Stimulated activated effector memory CD8-positive, alpha-beta T cell treated with anti-CD3 and anti-CD28 coated beads, Interleukin-12 subunit alpha, Interleukin-12 subunit beta, amount 100 ng/mL, for 72 hours (primary cell): ENCODE measurements at regions not wholly inside any gene's neighbourhood (a gene's known extent, or its start where the extent isn't known, plus 50 kb on each side); places are given as distances from the start of the nearest gene placed in this dataset.
"Not testable (repeated sequence)": the region's sequence is repeated elsewhere in the genome, so short reads cannot be mapped to it uniquely, and the experiment has no call there.

Experiments
- ATAC-seq: fragments of 150-1000 bp; cut with Tn5 transposase; 2 replicates; pipeline ENCODE4 v1.10.0; 2021
- DNase-seq, 2 donors: peaks; one replicate each; pipeline ENCODE4 v3.0.0; 2021 to 2022; ENCODE audit warnings: low spot score in 2 of 2
- H3K27ac Mint-ChIP-seq: one replicate; pipeline ENCODE4 v1.8.0; 2022; ENCODE audit warnings: mild to moderate bottlenecking, mixed read lengths
- H3K36me3 Mint-ChIP-seq: one replicate; pipeline ENCODE4 v1.8.0; 2022; ENCODE audit warnings: mild to moderate bottlenecking, mixed read lengths
- H3K4me1 Mint-ChIP-seq: one replicate; pipeline ENCODE4 v1.8.0; 2022; ENCODE audit warnings: mixed read lengths
- H3K4me3 Mint-ChIP-seq: one replicate; pipeline ENCODE4 v1.8.0; 2022; ENCODE audit warnings: mild to moderate bottlenecking, mixed read lengths
- H3K9me3 Mint-ChIP-seq: one replicate; pipeline ENCODE4 v1.8.0; 2022; ENCODE audit warnings: mixed read lengths

DNA sequence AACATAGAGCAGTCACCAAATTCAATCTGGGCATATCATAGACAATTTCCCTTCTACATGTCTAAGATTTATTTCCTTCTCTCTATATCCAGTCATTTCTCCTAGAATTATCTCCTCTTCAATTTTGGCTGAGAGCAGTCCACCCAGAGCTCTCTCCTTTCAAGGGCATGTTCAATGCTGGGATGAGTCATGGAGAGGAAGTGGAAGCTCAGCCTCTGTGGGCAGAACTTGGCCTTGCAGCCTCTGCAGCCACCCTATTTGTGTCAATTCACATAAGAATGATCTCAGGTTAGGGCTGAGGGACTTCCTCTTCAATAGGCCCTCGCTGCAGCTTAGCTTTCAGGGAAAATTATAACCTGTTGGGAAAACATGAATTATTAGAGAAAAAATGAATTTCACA, 560.8 kb downstream of the POM121L12 start:
- Mint-ChIP-seq H3K36me3 (no peaks in the 10 kb centered on the region), H3K4me3 (no peak overlapping the region), H3K4me1 (no peaks in the 10 kb centered on the region), H3K27ac (no peak overlapping the region), H3K9me3 (peaks cover 37% of the 10 kb centered on the region)
- ATAC-seq (no peak), DNase-seq (no peak)

DNA sequence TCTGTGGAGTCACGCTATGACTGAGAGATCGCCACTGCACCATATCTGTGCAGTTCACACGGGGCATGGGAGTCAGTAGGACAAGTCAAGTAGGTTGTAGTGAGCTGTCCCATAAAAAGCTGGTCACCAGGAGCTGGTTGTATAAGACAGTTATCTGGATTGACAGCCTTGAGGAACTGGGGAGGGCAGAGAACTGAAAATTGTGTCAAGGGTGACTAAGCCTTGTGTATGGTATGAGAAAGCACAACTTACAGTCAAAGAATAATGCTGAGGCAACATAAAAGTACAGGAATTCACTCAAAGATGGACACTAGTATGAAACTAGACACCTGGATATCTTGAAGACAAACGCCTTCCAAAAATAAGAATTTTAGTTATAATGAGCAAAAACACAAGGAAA, 564.9 kb downstream of the POM121L12 start:
- Mint-ChIP-seq H3K4me1 (no peaks in the 10 kb centered on the region), H3K36me3 (no peaks in the 10 kb centered on the region), H3K27ac (no peak overlapping the region), H3K4me3 (no peak overlapping the region), H3K9me3 (peaks cover 37% of the 10 kb centered on the region)
- DNase-seq = no peak
- no peak for ATAC-seq

DNA sequence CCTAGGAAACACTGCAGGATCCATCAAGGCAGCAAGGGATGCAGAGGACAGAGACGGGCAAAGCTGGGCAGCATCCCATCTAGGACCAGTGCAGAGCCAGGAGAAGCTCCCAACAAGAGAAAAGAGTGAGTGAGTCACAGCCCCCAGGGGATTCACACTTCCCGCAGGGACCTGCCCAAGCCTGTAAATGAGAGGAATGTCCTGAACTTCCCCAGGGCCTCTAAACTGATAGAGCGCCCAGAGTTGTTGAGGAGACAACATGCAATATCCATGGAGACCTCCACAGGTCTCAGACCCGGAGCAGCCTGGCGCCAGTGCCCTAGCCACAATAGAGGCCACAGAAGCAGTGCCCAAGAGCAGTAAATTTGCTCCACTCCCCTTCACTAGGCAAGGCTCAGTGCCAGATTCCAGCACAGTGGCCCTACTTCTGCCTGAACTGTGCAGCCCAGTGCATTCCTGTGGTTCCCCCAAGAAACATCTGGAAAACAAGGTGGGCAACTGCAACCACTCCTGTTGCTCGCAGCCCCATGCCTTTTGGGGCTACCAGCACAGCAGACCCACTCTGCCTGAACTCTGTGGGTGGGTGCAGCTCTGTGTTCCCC, 567.5 kb downstream of the POM121L12 start:
- Mint-ChIP-seq H3K36me3 (no peaks in the 10 kb centered on the region), H3K27ac (no peak overlapping the region), H3K4me1 (no peaks in the 10 kb centered on the region), H3K4me3 (no peak overlapping the region), H3K9me3 (peaks cover 34% of the 10 kb centered on the region)
- DNase-seq (no peak), ATAC-seq (peak; percentile 21)

DNA sequence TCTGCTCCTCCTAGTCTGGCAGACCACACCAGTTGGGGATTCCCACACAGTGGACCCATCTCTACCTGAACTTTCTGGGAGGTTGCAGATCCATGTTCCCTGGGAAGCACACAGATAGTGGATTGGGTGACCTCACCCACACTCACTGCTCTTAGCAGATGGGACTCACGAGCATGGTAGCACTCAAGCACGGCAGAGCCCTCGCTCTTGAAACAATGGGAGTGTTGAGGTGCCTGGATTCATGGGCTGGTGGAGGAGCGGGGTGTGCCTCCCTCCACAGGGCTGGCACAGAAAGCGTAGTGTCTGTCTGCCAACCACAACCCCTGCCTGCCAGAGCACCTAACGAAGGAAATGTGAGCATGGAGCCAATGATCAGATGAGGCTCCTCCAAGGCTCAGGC, 568.0 kb downstream of the POM121L12 start:
- H3K4me3 Mint-ChIP-seq = no peak overlapping the region
- ATAC-seq (no peak), DNase-seq (no peak)
- H3K36me3 Mint-ChIP-seq = no peaks in the 10 kb centered on the region
- no peak overlapping the region for H3K27ac Mint-ChIP-seq
- H3K9me3 Mint-ChIP-seq = peaks cover 31% of the 10 kb centered on the region
- no peaks in the 10 kb centered on the region for H3K4me1 Mint-ChIP-seq

DNA sequence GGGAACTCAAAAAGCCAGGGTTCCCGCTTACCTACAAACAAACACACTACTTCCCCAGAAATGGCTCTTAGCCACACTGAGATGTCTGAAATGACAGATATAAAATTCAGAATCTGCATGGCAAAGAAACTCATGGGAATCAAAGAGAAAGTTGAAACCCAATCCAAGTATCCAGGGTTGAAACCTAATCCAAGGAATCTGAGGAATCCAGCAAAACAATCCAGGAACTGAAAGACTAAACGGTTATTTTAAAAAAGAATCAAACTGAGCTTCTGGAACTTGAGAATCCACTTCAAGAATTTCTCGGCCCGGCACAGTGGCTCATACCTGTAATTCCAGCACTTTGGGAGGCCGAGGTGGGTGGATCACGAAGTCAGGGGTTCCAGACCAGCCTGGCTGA, 568.8 kb downstream of the POM121L12 start:
- ATAC-seq (no peak), DNase-seq (no peak)
- Mint-ChIP-seq H3K27ac (no peak overlapping the region), H3K9me3 (peaks cover 34% of the 10 kb centered on the region), H3K36me3 (no peaks in the 10 kb centered on the region), H3K4me3 (no peak overlapping the region), H3K4me1 (no peaks in the 10 kb centered on the region)

DNA sequence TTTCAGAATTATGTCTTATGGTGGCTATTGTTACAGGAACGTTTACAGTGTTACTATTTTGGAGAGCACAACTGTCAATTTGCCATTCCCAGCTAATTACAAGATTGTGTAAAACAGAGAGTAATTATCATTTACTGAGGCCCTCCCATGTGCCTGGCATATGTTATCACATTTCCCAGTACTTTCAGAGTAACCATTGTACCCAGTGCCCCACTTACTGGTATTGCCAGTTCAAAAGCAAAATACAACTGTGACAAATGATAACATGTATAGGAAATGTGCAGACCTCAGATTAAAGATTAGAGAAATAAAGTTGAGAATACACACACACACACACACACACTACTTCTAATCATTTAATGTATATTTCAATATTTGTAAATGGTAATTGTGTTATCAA, 572.5 kb downstream of the POM121L12 start:
- DNase-seq (no peak), ATAC-seq (no peak)
- Mint-ChIP-seq H3K9me3 (peaks cover 20% of the 10 kb centered on the region), H3K27ac (no peak overlapping the region), H3K36me3 (no peaks in the 10 kb centered on the region), H3K4me3 (no peak overlapping the region), H3K4me1 (no peaks in the 10 kb centered on the region)

DNA sequence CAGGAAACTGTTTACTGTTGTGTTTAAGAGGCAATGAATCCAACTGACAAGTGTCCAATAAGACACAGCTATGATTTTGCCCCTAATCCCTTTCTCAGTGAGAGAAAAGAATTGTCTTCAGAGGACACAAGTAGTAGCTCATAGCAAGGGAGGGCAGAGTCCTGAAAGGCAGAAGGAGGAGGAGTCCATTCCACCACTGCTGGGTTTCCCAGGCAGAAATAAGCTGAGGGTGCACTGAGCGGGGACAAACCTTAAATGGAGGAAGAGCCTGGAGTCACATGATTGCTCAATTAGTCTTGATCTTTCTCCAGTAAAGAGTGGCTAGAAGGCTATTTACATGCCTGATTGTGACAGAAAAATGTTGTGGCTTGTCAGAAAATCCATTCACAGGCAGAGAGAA, 573.8 kb downstream of the POM121L12 start:
- Mint-ChIP-seq H3K4me3 (no peak overlapping the region), H3K27ac (no peak overlapping the region), H3K4me1 (no peaks in the 10 kb centered on the region), H3K9me3 (peaks cover 23% of the 10 kb centered on the region), H3K36me3 (no peaks in the 10 kb centered on the region)
- ATAC-seq (no peak), DNase-seq (no peak)

DNA sequence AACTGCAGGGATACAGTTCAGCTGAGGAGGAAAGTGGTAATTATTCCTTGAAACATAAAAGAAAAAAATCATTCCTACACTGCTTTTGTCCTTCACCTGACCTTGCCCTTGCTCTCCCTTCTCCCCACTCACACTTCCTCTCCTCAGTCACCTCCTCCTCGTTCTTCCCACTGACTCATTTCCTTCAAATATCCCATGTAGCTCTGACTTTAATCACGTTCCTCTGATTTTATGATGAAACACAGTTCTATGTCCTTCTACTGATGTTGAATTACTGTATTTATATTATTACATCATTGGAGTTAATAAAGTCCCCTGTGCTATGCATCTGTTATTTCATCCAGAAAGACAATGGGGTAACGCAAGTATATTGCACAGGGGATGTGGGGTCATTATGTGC, 575.6 kb downstream of the POM121L12 start:
- Mint-ChIP-seq H3K9me3 (peaks cover 21% of the 10 kb centered on the region), H3K27ac (no peak overlapping the region), H3K36me3 (no peaks in the 10 kb centered on the region), H3K4me3 (no peak overlapping the region), H3K4me1 (no peaks in the 10 kb centered on the region)
- DNase-seq = no peak
- ATAC-seq = no peak

DNA sequence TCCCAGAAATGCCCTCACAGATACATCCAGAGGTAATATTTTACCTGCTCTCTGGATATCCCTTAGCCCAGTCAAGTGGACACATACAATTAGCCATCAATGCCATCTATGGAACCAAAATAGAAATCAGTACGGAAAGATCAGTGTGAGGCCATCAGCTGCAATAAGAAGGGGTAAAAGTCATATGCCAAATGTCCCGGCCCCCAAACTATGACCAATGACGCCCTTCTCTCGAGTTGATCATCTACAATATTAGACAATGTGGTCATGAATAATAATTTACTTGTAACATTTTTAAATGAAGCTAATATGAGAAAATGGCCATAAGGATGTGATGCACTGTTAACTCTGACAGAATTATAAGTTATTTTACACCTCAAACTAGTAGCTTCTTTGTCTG, 588.9 kb downstream of the POM121L12 start:
- Mint-ChIP-seq H3K4me3 (no peak overlapping the region), H3K9me3 (peaks cover 33% of the 10 kb centered on the region), H3K27ac (no peak overlapping the region), H3K4me1 (no peaks in the 10 kb centered on the region), H3K36me3 (no peaks in the 10 kb centered on the region)
- no peak for DNase-seq
- no peak for ATAC-seq

DNA sequence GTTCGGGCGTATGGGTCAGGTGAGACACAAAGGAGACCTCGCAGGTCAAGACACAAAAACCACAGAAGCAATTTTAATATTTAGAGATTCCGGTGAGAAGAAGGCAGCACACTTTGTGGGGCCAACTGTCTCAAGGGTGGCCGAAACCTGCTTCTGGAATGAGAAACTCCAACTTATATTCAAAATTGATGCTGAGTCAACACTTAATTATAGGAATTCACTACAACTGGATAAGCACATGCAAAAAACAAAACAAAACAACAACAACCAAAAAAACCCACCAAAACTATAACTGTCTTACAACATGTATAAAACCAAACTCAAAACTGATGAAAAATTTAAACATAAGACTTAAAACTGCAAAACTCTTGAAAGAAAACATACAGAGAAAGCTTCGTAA, 593.3 kb downstream of the POM121L12 start:
- ATAC-seq (no peak), DNase-seq (no peak)
- Mint-ChIP-seq H3K9me3 (peaks cover 25% of the 10 kb centered on the region), H3K4me3 (no peak overlapping the region), H3K4me1 (no peaks in the 10 kb centered on the region), H3K36me3 (no peaks in the 10 kb centered on the region), H3K27ac (no peak overlapping the region)

DNA sequence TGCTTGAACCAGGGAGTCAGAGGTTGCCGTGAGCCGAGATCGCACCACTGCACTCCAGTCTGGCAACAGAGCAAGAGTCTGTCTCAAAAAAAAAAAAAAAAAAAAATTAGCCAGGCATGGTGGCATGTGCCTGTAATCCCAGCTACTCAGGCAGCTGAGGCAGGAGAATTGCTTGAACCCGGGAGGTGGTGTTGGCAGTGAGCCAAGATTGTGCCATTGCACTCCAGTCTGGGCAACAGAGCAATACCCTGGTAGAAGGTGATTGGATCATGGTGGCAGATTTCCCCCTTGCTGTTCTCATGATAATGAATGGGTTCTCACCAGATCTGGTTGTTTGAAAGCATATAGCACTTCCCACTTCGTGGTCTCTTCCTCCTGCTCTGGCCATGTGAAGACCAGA, 599.8 kb downstream of the POM121L12 start:
- ATAC-seq, H3K4me3 Mint-ChIP-seq, H3K4me1 Mint-ChIP-seq, DNase-seq, H3K27ac Mint-ChIP-seq, H3K36me3 Mint-ChIP-seq: not testable (repeated sequence)
- H3K9me3 Mint-ChIP-seq = peaks cover 13% of the 10 kb centered on the region

DNA sequence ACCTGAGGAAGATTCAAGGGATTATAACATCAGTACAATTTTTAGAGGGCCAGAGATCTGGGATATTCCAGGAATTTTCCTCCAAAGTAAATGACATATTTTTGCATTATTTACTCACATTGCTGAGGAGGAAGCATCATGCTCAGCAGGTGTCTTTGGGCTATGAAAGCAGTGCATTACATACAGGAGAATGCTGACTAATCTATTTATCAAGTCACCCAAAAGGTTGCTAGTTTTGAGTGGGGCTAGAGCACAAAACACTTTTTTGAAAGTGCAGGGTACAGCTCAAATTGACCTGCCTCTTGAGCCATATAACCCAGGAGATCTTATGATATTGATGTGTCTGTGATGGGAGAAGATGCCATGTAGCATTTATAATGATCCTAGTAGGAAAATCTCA, 603.1 kb downstream of the POM121L12 start:
- no peaks in the 10 kb centered on the region for H3K36me3 Mint-ChIP-seq
- DNase-seq = no peak
- H3K27ac Mint-ChIP-seq = no peak overlapping the region
- H3K4me3 Mint-ChIP-seq = no peak overlapping the region
- ATAC-seq = no peak
- H3K9me3 Mint-ChIP-seq = peaks cover 10% of the 10 kb centered on the region
- no peaks in the 10 kb centered on the region for H3K4me1 Mint-ChIP-seq

DNA sequence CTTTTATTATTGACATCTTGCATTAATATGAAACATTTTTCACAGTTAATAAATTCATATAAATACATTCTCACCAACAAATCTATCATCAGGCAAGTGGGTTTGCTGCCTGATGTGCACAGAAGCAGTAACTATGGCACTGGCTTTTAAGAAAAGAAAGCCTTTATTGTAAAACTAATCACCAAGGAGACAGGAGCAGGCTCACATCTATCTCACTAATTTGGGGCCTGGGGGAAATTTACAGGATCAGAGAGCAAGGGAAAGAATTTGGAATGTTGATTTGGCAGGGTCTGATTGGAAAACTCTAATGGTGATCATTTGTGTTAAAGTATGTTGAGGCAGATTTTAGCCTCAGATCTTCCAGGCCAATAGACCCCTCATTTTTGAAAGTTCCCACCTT, 605.7 kb downstream of the POM121L12 start:
- Mint-ChIP-seq H3K27ac (no peak overlapping the region), H3K4me1 (no peaks in the 10 kb centered on the region), H3K36me3 (no peaks in the 10 kb centered on the region)

DNA sequence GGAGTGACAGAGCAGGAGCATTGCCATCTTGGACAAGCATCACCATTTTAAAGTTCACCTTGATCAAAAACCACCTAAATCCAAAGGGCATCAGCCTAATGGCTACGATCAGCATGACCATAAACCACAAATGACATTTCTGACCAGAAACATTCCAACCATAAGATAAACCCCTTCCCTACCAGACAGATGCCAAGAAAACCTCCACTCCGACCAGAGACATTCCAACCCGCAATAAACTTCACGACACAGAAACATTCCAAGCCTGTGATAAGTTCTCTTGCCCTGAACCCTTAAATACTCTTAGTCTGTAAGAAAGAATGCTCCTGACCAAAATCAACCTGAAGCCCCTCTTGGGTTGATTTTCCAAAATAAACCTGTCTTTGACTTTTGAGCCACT, 606.9 kb downstream of the POM121L12 start:
- DNase-seq (no peak), ATAC-seq (no peak)
- Mint-ChIP-seq H3K4me3 (no peak overlapping the region), H3K4me1 (no peaks in the 10 kb centered on the region), H3K27ac (no peak overlapping the region), H3K36me3 (no peaks in the 10 kb centered on the region), H3K9me3 (peaks cover 13% of the 10 kb centered on the region)

More for the DNA sequence above, 605.7 kb downstream of the POM121L12 start:
- no peak for DNase-seq
- H3K4me3 Mint-ChIP-seq = no peak overlapping the region
- ATAC-seq = no peak
- H3K9me3 Mint-ChIP-seq = peaks cover 9% of the 10 kb centered on the region

DNA sequence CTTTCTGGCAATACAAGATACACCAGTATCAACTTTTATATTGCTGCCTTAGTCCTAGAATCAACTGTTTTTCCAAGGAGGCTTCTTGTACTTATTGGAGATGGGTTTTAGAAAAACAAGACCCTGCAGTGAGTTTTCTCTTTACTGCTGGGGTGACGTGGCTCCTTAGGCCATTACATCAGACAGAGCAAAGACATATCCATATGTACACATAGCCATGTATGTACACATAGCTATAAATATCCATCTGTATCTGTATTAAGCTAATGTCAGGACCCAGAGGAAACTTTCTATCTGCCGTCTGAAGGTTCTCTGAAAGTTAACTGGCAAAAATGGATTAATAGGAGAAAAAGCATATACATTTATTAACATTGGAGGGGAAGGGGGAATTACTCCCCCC, 607.4 kb downstream of the POM121L12 start:
- Mint-ChIP-seq H3K4me3 (no peak overlapping the region), H3K27ac (no peak overlapping the region), H3K4me1 (no peaks in the 10 kb centered on the region), H3K36me3 (no peaks in the 10 kb centered on the region), H3K9me3 (peaks cover 14% of the 10 kb centered on the region)
- DNase-seq (no peak), ATAC-seq (no peak)

DNA sequence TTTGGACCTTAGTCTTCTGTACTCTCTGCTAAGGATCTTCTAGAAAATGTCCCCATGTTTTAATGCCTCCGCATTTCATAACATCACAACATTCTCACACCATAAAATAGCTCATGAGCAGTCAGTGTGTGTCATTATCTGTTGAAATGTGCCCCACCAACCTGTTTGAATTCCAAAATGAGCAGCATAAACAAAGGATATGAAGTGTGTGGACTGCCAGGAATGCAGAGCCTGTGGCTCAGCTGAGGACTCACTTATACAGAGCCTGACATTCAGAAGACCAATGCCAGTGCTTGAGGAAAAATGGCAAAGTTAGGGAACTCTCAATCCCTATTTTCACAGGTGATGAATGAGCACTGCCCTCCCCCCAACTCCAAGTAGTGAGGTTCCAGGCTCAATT, 621.4 kb downstream of the POM121L12 start:
- DNase-seq (no peak), ATAC-seq (no peak)
- no peak overlapping the region for H3K27ac Mint-ChIP-seq
- H3K4me3 Mint-ChIP-seq = no peak overlapping the region
- H3K4me1 Mint-ChIP-seq = no peaks in the 10 kb centered on the region
- H3K9me3 Mint-ChIP-seq = peaks cover 28% of the 10 kb centered on the region
- no peaks in the 10 kb centered on the region for H3K36me3 Mint-ChIP-seq

DNA sequence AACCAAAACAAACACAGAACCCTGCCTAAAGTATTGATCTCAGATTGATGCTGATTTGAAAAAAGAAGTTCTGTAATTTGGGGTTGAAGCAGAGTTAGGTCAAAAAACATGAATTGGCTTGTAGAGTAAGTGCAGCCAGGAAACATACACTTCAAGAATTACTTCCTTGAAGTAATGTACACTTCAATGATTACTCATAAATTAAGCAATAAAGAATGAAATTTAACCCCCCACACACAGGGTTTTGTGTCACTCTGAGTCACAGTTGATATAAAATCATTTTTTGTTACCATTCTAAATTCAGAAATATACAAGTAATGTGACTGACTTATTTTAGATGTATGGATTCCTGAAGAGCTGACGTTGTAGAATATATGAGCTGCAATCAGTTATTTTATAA, 622.2 kb downstream of the POM121L12 start:
- DNase-seq (no peak), ATAC-seq (no peak)
- no peaks in the 10 kb centered on the region for H3K36me3 Mint-ChIP-seq
- H3K4me1 Mint-ChIP-seq = no peaks in the 10 kb centered on the region
- peaks cover 28% of the 10 kb centered on the region for H3K9me3 Mint-ChIP-seq
- H3K27ac Mint-ChIP-seq = no peak overlapping the region
- no peak overlapping the region for H3K4me3 Mint-ChIP-seq
